ENCODE measurements at regions not wholly inside any gene's neighbourhood (a gene's known extent, or its start where the extent isn't known, plus 50 kb on each side); places are given as distances from the start of the nearest gene placed in this dataset.

- Histone ChIP-seq H2BK15ac (ENCODE audit: low read length) (no peak overlapping the region), H3K18ac (ENCODE audit: extremely low read depth, low read length) (no peak overlapping the region), H3K79me2 (ENCODE audit: control insufficient read depth in 1 of 2, insufficient read depth in 2 of 2, low read length in 2 of 2) (no peaks in the 10 kb centered on the region), H3K9me3 (ENCODE audit: insufficient read depth in 2 of 2, low read depth in 1 of 2, low read length in 1 of 2) (no peaks in the 10 kb centered on the region), H2AFZ (ENCODE audit: low read length) (no peak overlapping the region), H3K4ac (replicated peaks; ENCODE audit: insufficient read length, low read depth, low read length) (no peak overlapping the region), H3K36me3 (ENCODE audit: control insufficient read depth in 2 of 4, insufficient read depth in 4 of 4, low read length in 3 of 4) (no peaks in the 10 kb centered on the region; a peak in 1 of 8 replicates), H3K4me2 (ENCODE audit: insufficient read depth in 1 of 2, low read depth in 2 of 2, low read length in 2 of 2) (no peak overlapping the region), H4K8ac (ENCODE audit: extremely low read depth, insufficient read depth, low read length) (no peak overlapping the region), H2BK5ac (ENCODE audit: low read depth, low read length) (no peak overlapping the region), H3K56ac (replicated peaks; ENCODE audit: insufficient read length, low read depth, low read length) (no peak overlapping the region), H4K20me1 (replicated peaks in 1 of 2; ENCODE audit: control insufficient read depth in 1 of 2, insufficient read depth in 2 of 2, low read length in 2 of 2) (no peaks in the 10 kb centered on the region), H2BK120ac (replicated peaks; ENCODE audit: low read depth, low read length) (no peak overlapping the region), H3K4me1 (replicated peaks in 1 of 4; ENCODE audit: control insufficient read depth in 3 of 4, insufficient read depth in 4 of 4, low read length in 3 of 4) (peaks cover 0 to 4% (median 1%) of the 10 kb centered on the region in 4 experiments; a peak in 2 of 7 replicates), H3K23me2 (ENCODE audit: low read depth, low read length) (no peaks in the 10 kb centered on the region; the same call in 1 of the 2 replicates), H3K9ac (replicated peaks in 1 of 4; ENCODE audit: extremely low read depth in 1 of 4, low read depth in 3 of 4, low read length in 3 of 4) (no peak overlapping the region), H2AK5ac (ENCODE audit: low read depth, low read length) (no peak overlapping the region), H3K23ac (ENCODE audit: insufficient read length) (no peak overlapping the region), H2BK20ac (ENCODE audit: low read length) (no peak overlapping the region), H3K27me3 (replicated peaks in 1 of 4; ENCODE audit: control insufficient read depth in 3 of 4, extremely low read depth in 1 of 4, insufficient read depth in 3 of 4, low read length in 3 of 4) (no peaks in the 10 kb centered on the region), H3K4me3 (ENCODE audit: extremely low read depth in 1 of 4, insufficient read depth in 2 of 4, low read depth in 3 of 4, low read length in 4 of 4) (no peak overlapping the region), H3K14ac (ENCODE audit: insufficient read length) (no peak overlapping the region), H2BK12ac (ENCODE audit: low read depth, low read length) (no peak overlapping the region), H3K79me1 (ENCODE audit: low read depth, low read length) (no peaks in the 10 kb centered on the region), H4K91ac (replicated peaks; ENCODE audit: insufficient read length, low read length) (no peak overlapping the region), H4K5ac (ENCODE audit: insufficient read length, low read depth, low read length) (no peak overlapping the region), H3K27ac (ENCODE audit: low read depth, low read length) (no peak overlapping the region)
- no peak for DNase-seq (ENCODE audit: low read depth in 1 of 2, low spot score in 2 of 2)
- POLR2A ChIA-PET (ENCODE audit: partially characterized antibody): no interaction called here
- CTCF ChIA-PET (ENCODE audit: partially characterized antibody): interaction anchor here (0.5 to 3.2 kb wide), 15 partner anchors 9 to 462 kb away, joined by 3 to 15 read pairs (median 3); partner anchors contain the start of gene BMP2
- FAIRE-seq: no peak
- no CpG with 5 or more reads among the region's 1 CpG for WGBS, 2 experiments (ENCODE audit: extremely low coverage in 1 of 2, insufficient coverage in 1 of 2, insufficient read length in 1 of 2, insufficient replicate concordance in 2 of 2, low coverage in 1 of 2, low lambda C conversion rate in 2 of 2, missing lambda C conversion rate in 1 of 2)
- TF ChIP-seq MAX (IDR thresholded peaks at IDR 0.05): no peak
- TF ChIP-seq GABPA (IDR thresholded peaks at IDR 0.05; ENCODE audit: borderline replicate concordance, insufficient read depth, low read length): no peak
- TF ChIP-seq EZH2 (IDR thresholded peaks at IDR 0.05; ENCODE audit: low read depth, low read length, severe bottlenecking): no peak
- TF ChIP-seq MAFK (IDR thresholded peaks at IDR 0.05; ENCODE audit: low read depth, low read length): no peak
- TF ChIP-seq CHD1 (IDR thresholded peaks at IDR 0.05; ENCODE audit: low read depth, low read length): no peak
- TF ChIP-seq BACH1 (IDR thresholded peaks at IDR 0.05; ENCODE audit: low read length): no peak
- TF ChIP-seq SAP30 (IDR thresholded peaks at IDR 0.05; ENCODE audit: insufficient read depth, insufficient replicate concordance, low read length): no peak
- no peak for TF ChIP-seq RNF2 (IDR thresholded peaks at IDR 0.05; ENCODE audit: borderline replicate concordance, low read depth, low read length, missing control alignments, poor library complexity, severe bottlenecking)
- no peak for TF ChIP-seq USF2 (IDR thresholded peaks at IDR 0.05; ENCODE audit: low read length)
- no peak for TF ChIP-seq SIN3A (conservative IDR thresholded peaks at IDR 0.05 in 1 of 2, IDR thresholded peaks at IDR 0.05 in 1 of 2; ENCODE audit: low read depth in 1 of 2, low read length in 2 of 2)
- TF ChIP-seq POLR2AphosphoS5 (IDR thresholded peaks at IDR 0.05; ENCODE audit: low read depth, low read length): no peak
These were observed 132.3 kb upstream of the BMP2 start for GRCh38 chr20:6635034-6635736.
